ENCODE measurements at regions not wholly inside any gene's neighbourhood (a gene's known extent, or its start where the extent isn't known, plus 50 kb on each side); places are given as distances from the start of the nearest gene placed in this dataset.

- DNase-seq (ENCODE audit: low spot score), result no peak
Measured at GRCh38 chr21:17455451-17455850, 57.4 kb upstream of the CXADR start.

GRCh38 chr21:17458279-17458678 lies 54.6 kb upstream of the CXADR start:
- no peak for DNase-seq (ENCODE audit: low spot score)

- DNase-seq (ENCODE audit: low spot score), result no peak
Measured at GRCh38 chr21:17460094-17460493, 52.7 kb upstream of the CXADR start.

GRCh38 chr21:17461014-17461413 lies 51.8 kb upstream of the CXADR start:
- no peak for DNase-seq (ENCODE audit: low spot score)

GRCh38 chr21:17461582-17461981 lies 51.3 kb upstream of the CXADR start:
- no peak for DNase-seq (ENCODE audit: low spot score)

- no peak for DNase-seq (ENCODE audit: low spot score)
Measured at GRCh38 chr21:17462276-17462981, 50.4 kb upstream of the CXADR start.

Data from RKO (cell line).